ENCODE measurements at regions not wholly inside any gene's neighbourhood (a gene's known extent, or its start where the extent isn't known, plus 50 kb on each side); places are given as distances from the start of the nearest gene placed in this dataset.

DNA sequence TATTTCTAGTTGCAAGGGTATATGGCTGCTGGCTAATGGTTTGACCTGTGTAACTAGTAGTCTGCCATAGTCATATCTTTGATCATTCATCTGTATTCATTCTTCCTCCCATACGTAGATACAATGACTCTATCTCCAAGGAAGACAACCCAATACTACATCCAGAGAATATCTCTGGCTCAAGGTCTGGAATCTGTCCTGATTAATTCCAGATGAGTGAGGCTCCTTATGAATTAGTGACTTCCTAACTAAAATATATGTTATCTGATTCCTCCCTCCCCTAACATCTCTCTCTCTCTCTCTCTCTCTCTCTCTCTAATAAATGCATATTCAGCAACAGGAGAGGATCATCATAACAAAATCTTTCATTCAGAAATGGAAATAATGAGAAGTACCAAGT is 641.5 kb downstream of the FAT4 start:
- TF ChIP-seq, protein P1, sequence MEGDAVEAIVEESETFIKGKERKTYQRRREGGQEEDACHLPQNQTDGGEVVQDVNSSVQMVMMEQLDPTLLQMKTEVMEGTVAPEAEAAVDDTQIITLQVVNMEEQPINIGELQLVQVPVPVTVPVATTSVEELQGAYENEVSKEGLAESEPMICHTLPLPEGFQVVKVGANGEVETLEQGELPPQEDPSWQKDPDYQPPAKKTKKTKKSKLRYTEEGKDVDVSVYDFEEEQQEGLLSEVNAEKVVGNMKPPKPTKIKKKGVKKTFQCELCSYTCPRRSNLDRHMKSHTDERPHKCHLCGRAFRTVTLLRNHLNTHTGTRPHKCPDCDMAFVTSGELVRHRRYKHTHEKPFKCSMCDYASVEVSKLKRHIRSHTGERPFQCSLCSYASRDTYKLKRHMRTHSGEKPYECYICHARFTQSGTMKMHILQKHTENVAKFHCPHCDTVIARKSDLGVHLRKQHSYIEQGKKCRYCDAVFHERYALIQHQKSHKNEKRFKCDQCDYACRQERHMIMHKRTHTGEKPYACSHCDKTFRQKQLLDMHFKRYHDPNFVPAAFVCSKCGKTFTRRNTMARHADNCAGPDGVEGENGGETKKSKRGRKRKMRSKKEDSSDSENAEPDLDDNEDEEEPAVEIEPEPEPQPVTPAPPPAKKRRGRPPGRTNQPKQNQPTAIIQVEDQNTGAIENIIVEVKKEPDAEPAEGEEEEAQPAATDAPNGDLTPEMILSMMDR (IDR thresholded peaks at IDR 0.05): no peak
- TF ChIP-seq POLR2AphosphoS5 (IDR thresholded peaks at IDR 0.05; ENCODE audit: insufficient read depth in 1 of 2, low read depth in 1 of 2) (no peak), POLR2A (IDR thresholded peaks at IDR 0.05) (no peak)
- intact Hi-C loops (cut with DNase I): no loop called here
- H3K4me1 ChIP-seq: no peaks in the 10 kb centered on the region

DNA sequence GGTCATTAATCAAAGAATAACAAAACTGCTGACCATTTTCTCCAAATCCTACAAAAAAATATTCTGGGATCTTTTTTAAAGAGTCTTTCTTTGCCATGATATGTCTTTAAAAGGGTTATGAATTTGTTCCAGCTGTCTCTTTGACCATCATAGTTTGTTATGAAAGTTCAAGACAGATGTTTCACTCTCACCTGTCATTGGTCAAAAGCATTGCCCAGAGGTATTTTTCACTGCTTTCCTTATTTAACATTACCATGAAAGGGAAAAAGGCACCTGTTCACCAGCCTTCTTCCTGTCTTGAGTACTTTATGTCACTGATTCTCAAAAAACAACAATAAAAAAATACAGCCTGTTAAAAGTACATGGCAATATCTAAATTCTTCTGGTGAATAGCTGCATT is 643.8 kb downstream of the FAT4 start:
- Histone ChIP-seq H3K27ac (no peak overlapping the region), H3K4me3 (no peak overlapping the region), H3K9me3 (no peaks in the 10 kb centered on the region), H3K4me1 (no peaks in the 10 kb centered on the region), H3K36me3 (no peaks in the 10 kb centered on the region), H3K27me3 (no peaks in the 10 kb centered on the region)
- TF ChIP-seq, protein P1 (IDR thresholded peaks at IDR 0.05): no peak
- no peak for TF ChIP-seq POLR2AphosphoS5 (IDR thresholded peaks at IDR 0.05; ENCODE audit: insufficient read depth in 1 of 2, low read depth in 1 of 2)
- no peak for DNase-seq (ENCODE audit: extremely low spot score in 2 of 2)
- intact Hi-C loops (cut with DNase I): no loop called here

More for the DNA sequence above, 641.5 kb downstream of the FAT4 start:
- DNase-seq (ENCODE audit: extremely low spot score in 2 of 2): no peak
- Histone ChIP-seq H3K4me3 (no peak overlapping the region), H3K27ac (no peak overlapping the region), H3K36me3 (no peaks in the 10 kb centered on the region), H3K9me3 (no peaks in the 10 kb centered on the region), H3K27me3 (no peaks in the 10 kb centered on the region)

DNA sequence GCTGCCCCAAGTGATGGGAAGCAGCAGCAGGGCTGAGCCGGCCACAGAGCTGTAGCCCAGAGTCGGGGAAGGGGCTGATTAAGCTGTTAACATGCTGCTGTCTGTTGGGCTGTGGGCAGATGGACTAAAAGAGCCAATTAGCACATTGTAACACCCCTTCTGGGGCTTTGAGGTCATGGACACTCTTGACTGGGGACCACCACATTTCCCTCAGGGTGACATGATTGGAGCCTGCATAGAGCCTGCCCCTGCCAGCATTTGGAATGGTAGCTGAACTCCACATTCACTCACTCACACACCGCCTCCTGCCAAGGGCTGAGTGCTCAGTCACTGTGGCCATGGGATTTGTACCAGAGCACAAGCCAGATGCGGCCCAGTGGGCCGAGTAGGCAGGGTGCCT is 646.9 kb downstream of the FAT4 start:
- TF ChIP-seq, protein P1 (IDR thresholded peaks at IDR 0.05): no peak
- TF ChIP-seq POLR2A (IDR thresholded peaks at IDR 0.05) (no peak), POLR2AphosphoS5 (IDR thresholded peaks at IDR 0.05; ENCODE audit: insufficient read depth in 1 of 2, low read depth in 1 of 2) (no peak)
- intact Hi-C loops (cut with DNase I): no loop called here
- no peaks in the 10 kb centered on the region for H3K4me1 ChIP-seq
- H3K27ac ChIP-seq: no peak overlapping the region
- no peak overlapping the region for H3K4me3 ChIP-seq
- no peaks in the 10 kb centered on the region for H3K9me3 ChIP-seq
- H3K27me3 ChIP-seq: no peaks in the 10 kb centered on the region
- DNase-seq (ENCODE audit: extremely low spot score in 2 of 2): no peak
- no peaks in the 10 kb centered on the region for H3K36me3 ChIP-seq

DNA sequence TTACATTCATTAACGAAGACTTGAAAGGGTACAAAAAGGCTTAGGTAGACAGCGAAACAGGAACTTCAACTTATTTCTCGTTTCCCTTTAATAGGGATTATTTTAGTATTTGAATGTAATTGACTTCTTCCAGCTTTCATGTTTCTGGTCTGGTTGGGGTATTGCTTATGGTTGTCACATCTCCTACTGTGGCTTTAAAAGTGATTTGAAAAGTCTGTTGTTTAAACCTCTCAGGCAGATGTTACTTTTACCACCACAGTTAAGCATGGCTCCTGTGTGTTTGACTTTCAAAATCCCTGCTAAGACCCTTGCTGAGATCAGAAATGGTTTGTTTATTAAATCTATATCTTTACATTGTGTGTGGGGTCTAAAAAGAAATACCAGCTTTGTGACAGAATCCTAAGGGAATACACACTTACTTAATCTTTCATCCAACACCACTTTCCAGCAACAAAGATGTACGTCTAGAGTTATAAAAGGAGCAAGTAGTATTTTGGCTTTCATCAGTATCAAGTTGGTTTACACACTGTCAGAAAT is 661.2 kb downstream of the FAT4 start:
- intact Hi-C loops (cut with DNase I): no loop called here
- Histone ChIP-seq H3K36me3 (no peaks in the 10 kb centered on the region), H3K9me3 (no peaks in the 10 kb centered on the region), H3K4me3 (no peak overlapping the region), H3K4me1 (no peaks in the 10 kb centered on the region), H3K27me3 (no peaks in the 10 kb centered on the region), H3K27ac (no peak overlapping the region)
- TF ChIP-seq, protein P1 (IDR thresholded peaks at IDR 0.05): no peak
- TF ChIP-seq POLR2AphosphoS5 (IDR thresholded peaks at IDR 0.05; ENCODE audit: insufficient read depth in 1 of 2, low read depth in 1 of 2): no peak
- TF ChIP-seq POLR2A (IDR thresholded peaks at IDR 0.05): no peak
- no peak for DNase-seq (ENCODE audit: extremely low spot score in 2 of 2)

DNA sequence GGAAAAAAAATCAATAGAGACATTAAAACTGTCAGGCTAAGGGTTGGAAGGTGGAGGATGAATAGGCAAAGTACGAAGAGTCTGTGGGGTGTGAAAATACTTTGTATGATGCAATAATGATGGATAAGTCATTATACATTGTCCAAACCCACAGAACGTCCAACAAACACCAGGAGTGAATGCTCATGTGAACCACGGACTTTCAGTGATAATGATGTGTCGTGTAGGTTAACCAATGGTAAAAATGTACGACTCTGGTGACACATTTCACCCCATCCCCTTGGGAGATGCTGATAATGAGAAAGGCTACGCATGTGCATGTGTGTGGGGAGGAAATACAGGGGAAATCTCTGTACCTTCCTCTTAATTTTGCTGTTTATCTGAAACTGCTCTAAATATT is 665.2 kb downstream of the FAT4 start:
- no peaks in the 10 kb centered on the region for H3K36me3 ChIP-seq
- no peaks in the 10 kb centered on the region for H3K27me3 ChIP-seq
- no peak for DNase-seq (ENCODE audit: extremely low spot score in 2 of 2)
- no peak overlapping the region for H3K4me3 ChIP-seq
- no peak overlapping the region for H3K27ac ChIP-seq
- H3K4me1 ChIP-seq: no peaks in the 10 kb centered on the region
- TF ChIP-seq, protein P1 (IDR thresholded peaks at IDR 0.05): no peak
- TF ChIP-seq POLR2A (IDR thresholded peaks at IDR 0.05) (no peak), POLR2AphosphoS5 (IDR thresholded peaks at IDR 0.05; ENCODE audit: insufficient read depth in 1 of 2, low read depth in 1 of 2) (no peak)
- intact Hi-C loops (cut with DNase I): no loop called here
- no peaks in the 10 kb centered on the region for H3K9me3 ChIP-seq
